Stimulated activated naive CD8-positive, alpha-beta T cell treated with anti-CD3 and anti-CD28 coated beads, Interleukin-15, Interleukin-2, amounts not matched to agents 100 ng/mL and 50 ng/mL, for 24 hours (primary cell): ENCODE measurements at regions not wholly inside any gene's neighbourhood (a gene's known extent, or its start where the extent isn't known, plus 50 kb on each side); places are given as distances from the start of the nearest gene placed in this dataset.

Source experiments
- H3K27ac Mint-ChIP-seq: one replicate; pipeline ENCODE4 v1.8.0; 2021; ENCODE audit warnings: mild to moderate bottlenecking, mixed read lengths
- H3K27me3 Mint-ChIP-seq: one replicate; pipeline ENCODE4 v1.8.0; 2021; ENCODE audit warnings: mixed read lengths
- H3K36me3 Mint-ChIP-seq: one replicate; pipeline ENCODE4 v1.8.0; 2021; ENCODE audit warnings: low read depth, mixed read lengths
- H3K4me1 Mint-ChIP-seq: one replicate; pipeline ENCODE4 v1.8.0; 2021; ENCODE audit warnings: low read depth, mixed read lengths
- H3K4me3 Mint-ChIP-seq: one replicate; pipeline ENCODE4 v1.8.0; 2021; ENCODE audit warnings: mild to moderate bottlenecking, mixed read lengths
- H3K9me3 Mint-ChIP-seq: one replicate; pipeline ENCODE4 v1.8.0; 2021; ENCODE audit warnings: mixed read lengths

GRCh38 chr5:6059137-6059800 lies 319.1 kb downstream of the MED10 start:
- Mint-ChIP-seq H3K9me3 (no peaks in the 10 kb centered on the region), H3K36me3 (no peaks in the 10 kb centered on the region), H3K4me1 (no peaks in the 10 kb centered on the region)

GRCh38 chr5:6058055-6058715 lies 320.2 kb downstream of the MED10 start:
- Mint-ChIP-seq H3K36me3 (no peaks in the 10 kb centered on the region), H3K9me3 (no peaks in the 10 kb centered on the region), H3K4me1 (no peaks in the 10 kb centered on the region), H3K4me3 (no peak overlapping the region), H3K27ac (no peak overlapping the region), H3K27me3 (peaks cover 3% of the 10 kb centered on the region)

More at GRCh38 chr5:6059137-6059800, 319.1 kb downstream of the MED10 start:
- H3K4me3 Mint-ChIP-seq, result no peak overlapping the region
- H3K27ac Mint-ChIP-seq, result no peak overlapping the region
- peaks cover 3% of the 10 kb centered on the region for H3K27me3 Mint-ChIP-seq

GRCh38 chr5:6056280-6056679 lies 322.1 kb downstream of the MED10 start:
- H3K4me1 Mint-ChIP-seq, result no peaks in the 10 kb centered on the region
- no peak overlapping the region for H3K27ac Mint-ChIP-seq
- no peak overlapping the region for H3K4me3 Mint-ChIP-seq
- no peaks in the 10 kb centered on the region for H3K36me3 Mint-ChIP-seq
- peaks cover 3% of the 10 kb centered on the region for H3K9me3 Mint-ChIP-seq
- no peaks in the 10 kb centered on the region for H3K27me3 Mint-ChIP-seq

GRCh38 chr5:6049662-6050061 lies 328.7 kb downstream of the MED10 start:
- no peaks in the 10 kb centered on the region for H3K36me3 Mint-ChIP-seq
- no peak overlapping the region for H3K27ac Mint-ChIP-seq
- no peaks in the 10 kb centered on the region for H3K27me3 Mint-ChIP-seq
- no peak overlapping the region for H3K4me3 Mint-ChIP-seq
- peaks cover 3% of the 10 kb centered on the region for H3K9me3 Mint-ChIP-seq
- no peaks in the 10 kb centered on the region for H3K4me1 Mint-ChIP-seq

DNA sequence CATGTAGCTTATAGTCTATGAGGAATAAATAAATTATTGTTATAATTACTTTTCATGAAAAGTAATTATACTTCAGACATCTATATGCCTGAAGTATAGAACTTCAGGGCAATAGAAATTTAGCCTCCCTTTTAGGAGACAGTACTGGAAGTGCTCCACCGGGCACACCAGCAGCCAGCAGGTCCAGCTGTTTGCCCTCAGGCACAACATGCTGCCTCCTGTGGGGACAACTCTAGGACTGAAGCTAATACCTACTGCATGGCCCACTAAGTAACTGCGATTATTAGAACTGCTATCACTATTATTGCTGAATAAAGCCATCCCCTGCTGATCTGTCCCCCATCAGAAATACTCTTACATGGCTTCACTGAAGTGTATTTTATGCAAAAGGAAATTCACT lies 329.6 kb downstream of the MED10 start:
- Mint-ChIP-seq H3K4me1 (no peaks in the 10 kb centered on the region), H3K27me3 (no peaks in the 10 kb centered on the region), H3K9me3 (peaks cover 3% of the 10 kb centered on the region), H3K4me3 (no peak overlapping the region), H3K36me3 (no peaks in the 10 kb centered on the region), H3K27ac (no peak overlapping the region)

DNA sequence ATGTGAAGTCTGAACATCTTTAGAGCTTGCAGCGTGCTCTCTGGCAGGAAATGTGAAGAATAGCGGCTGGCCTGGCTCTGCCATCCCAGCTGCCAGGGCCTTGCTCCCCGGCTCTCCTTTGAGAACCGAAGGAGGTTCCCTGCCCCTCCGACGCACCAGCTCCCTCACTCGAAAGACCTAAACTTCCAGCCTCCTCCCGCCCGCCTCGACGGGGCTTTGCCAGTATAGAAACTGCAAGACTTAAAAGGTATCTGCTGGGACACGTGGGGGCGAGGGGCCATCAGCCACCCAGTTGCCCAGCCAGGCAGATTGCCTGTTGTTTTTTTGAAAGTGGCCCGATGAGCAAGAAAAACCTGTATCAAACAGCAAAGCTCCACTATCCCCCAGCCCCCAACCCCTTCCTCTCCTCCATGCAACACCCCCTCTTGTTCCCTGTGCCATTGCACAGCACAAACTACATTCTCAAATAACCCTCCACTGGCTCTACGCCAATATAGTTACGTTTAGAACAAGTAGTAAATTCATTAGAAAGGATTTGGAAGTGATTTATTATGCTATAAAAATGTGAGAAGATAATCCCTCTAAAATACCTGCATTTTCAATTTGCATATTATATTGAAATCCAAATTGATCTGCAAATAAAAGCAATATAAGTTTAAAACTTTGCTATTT lies 331.9 kb downstream of the MED10 start:
- H3K36me3 Mint-ChIP-seq, result no peaks in the 10 kb centered on the region
- H3K4me1 Mint-ChIP-seq, result no peaks in the 10 kb centered on the region
- H3K9me3 Mint-ChIP-seq, result no peaks in the 10 kb centered on the region
- no peak overlapping the region for H3K27ac Mint-ChIP-seq
- peaks cover 3% of the 10 kb centered on the region for H3K27me3 Mint-ChIP-seq
- H3K4me3 Mint-ChIP-seq, result no peak overlapping the region

DNA sequence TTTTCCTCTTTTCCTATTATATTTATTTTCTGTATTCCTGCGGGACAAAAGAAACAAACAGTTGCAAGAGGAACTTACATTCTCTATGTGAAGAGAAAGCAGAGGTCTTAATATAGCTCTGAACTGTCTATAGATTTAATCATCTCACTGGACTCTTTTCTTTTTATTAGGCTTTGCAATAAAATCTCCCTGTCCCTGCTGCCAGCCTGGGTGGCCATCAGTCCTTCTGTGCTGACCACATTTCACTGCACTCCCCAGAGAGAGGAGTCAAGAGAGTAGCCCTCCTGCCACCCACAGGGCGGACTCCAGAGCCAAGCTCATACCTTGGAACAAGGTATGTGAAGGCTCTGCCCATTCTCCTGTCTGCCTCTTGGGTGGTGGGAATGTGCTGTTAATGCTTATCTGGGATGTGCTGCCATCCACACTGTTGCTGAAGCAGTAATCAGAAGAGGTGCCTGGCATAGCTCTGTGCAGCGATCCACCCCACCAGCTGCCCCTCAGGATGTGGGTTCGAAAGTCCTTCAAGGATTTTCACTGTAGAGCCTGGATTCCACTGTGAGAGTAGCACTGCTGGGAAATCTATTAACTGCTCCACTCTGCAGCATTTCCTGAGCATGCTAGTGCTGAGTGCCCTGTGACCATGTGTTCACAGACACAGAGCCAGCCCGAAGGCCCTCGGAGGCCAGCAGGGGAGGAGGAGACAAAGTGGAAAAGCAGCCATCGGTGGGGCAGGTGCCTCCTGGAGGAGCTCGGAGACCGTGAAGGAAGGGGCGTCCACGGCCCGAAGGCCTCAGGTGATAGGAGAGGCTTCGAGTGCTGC lies 334.6 kb downstream of the MED10 start:
- H3K4me1 Mint-ChIP-seq, result no peaks in the 10 kb centered on the region
- H3K4me3 Mint-ChIP-seq, result no peak overlapping the region
- peaks cover 6% of the 10 kb centered on the region for H3K27me3 Mint-ChIP-seq
- H3K9me3 Mint-ChIP-seq, result no peaks in the 10 kb centered on the region
- no peak overlapping the region for H3K27ac Mint-ChIP-seq
- H3K36me3 Mint-ChIP-seq, result no peaks in the 10 kb centered on the region

DNA sequence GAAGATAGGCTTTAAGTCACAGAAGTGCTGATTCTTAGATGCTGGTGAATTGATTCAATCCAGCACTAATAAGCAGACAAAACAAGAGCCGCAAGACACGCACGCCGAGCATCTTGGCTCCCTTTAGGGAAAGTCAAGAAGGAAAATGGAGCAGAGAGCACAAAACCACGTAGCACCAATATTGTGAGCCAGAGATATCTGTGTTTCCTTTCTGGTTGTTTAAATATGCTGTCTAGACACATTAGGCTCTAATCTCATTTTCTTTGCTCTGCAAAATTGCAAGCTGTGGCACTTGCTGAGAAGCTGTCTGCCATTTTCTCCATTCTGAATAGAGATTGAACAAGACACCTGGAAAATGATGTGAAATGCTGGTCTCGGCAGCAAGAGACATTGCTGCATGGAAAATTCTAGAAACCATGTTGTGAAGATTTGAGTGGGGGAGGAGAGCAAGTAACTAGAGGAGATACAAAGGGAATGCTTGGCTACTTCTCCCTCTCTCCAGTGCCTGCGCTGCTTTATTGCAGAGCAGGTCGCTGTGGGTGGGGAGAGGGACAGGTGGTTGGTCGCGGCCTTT lies 336.3 kb downstream of the MED10 start:
- no peaks in the 10 kb centered on the region for H3K36me3 Mint-ChIP-seq
- H3K27me3 Mint-ChIP-seq, result peaks cover 10% of the 10 kb centered on the region

DNA sequence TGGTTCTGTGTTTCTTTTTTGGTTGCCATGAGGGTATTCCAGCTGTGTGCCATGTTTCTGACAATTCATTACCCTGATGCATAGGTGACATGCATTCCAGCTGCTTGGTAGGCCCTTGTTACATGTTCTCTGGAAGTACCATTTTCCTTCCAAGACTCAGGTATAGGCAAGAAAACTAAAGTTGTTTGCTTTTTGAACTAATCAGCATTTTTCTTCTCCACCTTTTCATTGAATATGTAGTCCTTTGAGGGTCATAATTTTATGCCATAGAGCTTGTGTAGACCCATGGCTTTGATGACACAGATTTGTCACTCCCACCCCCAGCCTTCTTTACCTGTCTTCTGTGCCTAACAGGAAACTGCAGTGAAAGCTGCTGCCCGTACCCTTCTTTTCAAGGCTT lies 339.2 kb downstream of the MED10 start:
- H3K36me3 Mint-ChIP-seq, result no peaks in the 10 kb centered on the region
- no peak overlapping the region for H3K27ac Mint-ChIP-seq
- no peaks in the 10 kb centered on the region for H3K4me1 Mint-ChIP-seq
- H3K27me3 Mint-ChIP-seq, result peaks cover 10% of the 10 kb centered on the region
- H3K4me3 Mint-ChIP-seq, result no peak overlapping the region
- no peaks in the 10 kb centered on the region for H3K9me3 Mint-ChIP-seq

More for the DNA sequence above, 336.3 kb downstream of the MED10 start:
- Mint-ChIP-seq H3K9me3 (no peaks in the 10 kb centered on the region), H3K4me1 (no peaks in the 10 kb centered on the region), H3K27ac (no peak overlapping the region), H3K4me3 (no peak overlapping the region)

GRCh38 chr5:6036006-6036405 lies 342.3 kb downstream of the MED10 start:
- Mint-ChIP-seq H3K4me3 (no peak overlapping the region), H3K27me3 (peaks cover 7% of the 10 kb centered on the region), H3K4me1 (no peaks in the 10 kb centered on the region), H3K36me3 (no peaks in the 10 kb centered on the region), H3K9me3 (peaks cover 5% of the 10 kb centered on the region), H3K27ac (no peak overlapping the region)

GRCh38 chr5:6029811-6030271 lies 348.5 kb downstream of the MED10 start:
- Mint-ChIP-seq H3K36me3 (no peaks in the 10 kb centered on the region), H3K4me3 (no peak overlapping the region), H3K9me3 (peaks cover 5% of the 10 kb centered on the region), H3K4me1 (no peaks in the 10 kb centered on the region), H3K27ac (no peak overlapping the region), H3K27me3 (no peaks in the 10 kb centered on the region)

DNA sequence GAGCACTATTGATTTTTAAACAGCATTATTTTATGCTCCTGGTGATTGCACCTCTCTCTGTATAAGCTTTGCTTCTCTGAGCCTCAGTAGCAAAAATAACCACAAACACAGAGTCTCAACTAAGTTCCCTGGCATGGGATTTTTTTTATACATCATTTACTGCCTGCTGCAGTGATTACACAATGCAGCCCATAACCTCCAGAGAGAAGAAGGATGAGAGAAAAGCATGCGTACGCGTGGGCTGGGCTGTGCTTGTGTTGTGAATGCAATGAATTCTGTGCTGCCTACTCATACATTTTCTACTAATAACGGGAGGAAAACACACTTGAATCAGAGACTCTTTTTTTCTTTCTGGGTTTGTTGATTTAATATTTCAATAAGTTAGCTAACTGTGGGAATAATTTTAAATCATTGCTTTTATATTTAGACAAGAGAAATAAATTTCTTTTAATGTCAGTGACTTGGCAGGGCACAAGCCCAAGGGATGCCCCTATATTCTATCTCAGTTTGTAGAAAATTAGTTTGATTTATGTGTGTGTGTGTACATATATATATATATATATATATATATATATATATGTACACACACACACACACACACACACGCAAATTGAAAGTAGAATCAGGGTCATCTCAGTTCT lies 351.5 kb downstream of the MED10 start:
- no peaks in the 10 kb centered on the region for H3K27me3 Mint-ChIP-seq

GRCh38 chr5:6019612-6020011 lies 358.7 kb downstream of the MED10 start:
- H3K27me3 Mint-ChIP-seq, result no peaks in the 10 kb centered on the region
- no peaks in the 10 kb centered on the region for H3K4me1 Mint-ChIP-seq
- no peak overlapping the region for H3K27ac Mint-ChIP-seq
- no peaks in the 10 kb centered on the region for H3K36me3 Mint-ChIP-seq
- H3K4me3 Mint-ChIP-seq, result no peak overlapping the region
- H3K9me3 Mint-ChIP-seq, result no peaks in the 10 kb centered on the region

More for the DNA sequence above, 351.5 kb downstream of the MED10 start:
- Mint-ChIP-seq H3K9me3 (peaks cover 5% of the 10 kb centered on the region), H3K27ac (no peak overlapping the region), H3K36me3 (no peaks in the 10 kb centered on the region), H3K4me1 (no peaks in the 10 kb centered on the region), H3K4me3 (no peak overlapping the region)

GRCh38 chr5:6013506-6013905 lies 364.8 kb downstream of the MED10 start:
- H3K36me3 Mint-ChIP-seq, result no peaks in the 10 kb centered on the region
- H3K4me1 Mint-ChIP-seq, result no peaks in the 10 kb centered on the region
- no peak overlapping the region for H3K27ac Mint-ChIP-seq
- no peaks in the 10 kb centered on the region for H3K27me3 Mint-ChIP-seq
- no peaks in the 10 kb centered on the region for H3K9me3 Mint-ChIP-seq
- no peak overlapping the region for H3K4me3 Mint-ChIP-seq
